NOMO-1 treated with DMSO at 0.1 percent for 48 hours (cell line): ENCODE measurements at regions not wholly inside any gene's neighbourhood (a gene's known extent, or its start where the extent isn't known, plus 50 kb on each side); places are given as distances from the start of the nearest gene placed in this dataset.

Source experiments
- DNase-seq: peaks from one replicate; lab custom pipeline; 2025; ENCODE audit not compliant: unreplicated experiment; lab: John Stamatoyannopoulos, UW

- no peak for DNase-seq
These were observed 58.6 kb downstream of the PHETA1 start for GRCh38 chr12:111310076-111310870.

- peak; percentile 12 for DNase-seq
These were observed 59.3 kb downstream of the PHETA1 start for GRCh38 chr12:111309584-111309983.

GRCh38 chr12:111308473-111308872 is 60.4 kb downstream of the PHETA1 start:
- no peak for DNase-seq

GRCh38 chr12:111304642-111305071 is 64.2 kb downstream of the PHETA1 start:
- no peak for DNase-seq

- no peak for DNase-seq
These were observed 65.4 kb downstream of the PHETA1 start for GRCh38 chr12:111303531-111303930.

GRCh38 chr12:111298582-111299436 is 70.1 kb downstream of the PHETA1 start:
- peak; percentile 40 for DNase-seq

- no peak for DNase-seq
These were observed 71.0 kb downstream of the PHETA1 start for GRCh38 chr12:111297703-111298426.

- DNase-seq, result no peak
These were observed 71.9 kb downstream of the PHETA1 start for GRCh38 chr12:111296906-111297463.

- DNase-seq, result no peak
These were observed 73.7 kb downstream of the PHETA1 start for GRCh38 chr12:111295176-111295575.

GRCh38 chr12:111293266-111294009 is 75.5 kb downstream of the PHETA1 start:
- DNase-seq, result no peak

- no peak for DNase-seq
These were observed 77.5 kb downstream of the PHETA1 start for GRCh38 chr12:111291357-111291756.

- no peak for DNase-seq
These were observed 80.1 kb downstream of the PHETA1 start for GRCh38 chr12:111288771-111289170.

GRCh38 chr12:111287125-111287900 is 81.6 kb downstream of the PHETA1 start:
- no peak for DNase-seq

GRCh38 chr12:111285200-111285599 is 83.7 kb downstream of the PHETA1 start:
- DNase-seq, result no peak

GRCh38 chr12:111284709-111285108 is 84.2 kb downstream of the PHETA1 start:
- DNase-seq, result no peak

GRCh38 chr12:111283966-111284365 is 84.9 kb downstream of the PHETA1 start:
- no peak for DNase-seq

GRCh38 chr12:111283521-111283920 is 85.4 kb downstream of the PHETA1 start:
- no peak for DNase-seq

GRCh38 chr12:111277570-111277969 is 91.3 kb downstream of the PHETA1 start:
- DNase-seq, result no peak

- no peak for DNase-seq
These were observed 92.7 kb downstream of the PHETA1 start for GRCh38 chr12:111276146-111276545.

GRCh38 chr12:111275308-111275707 is 93.6 kb downstream of the PHETA1 start:
- no peak for DNase-seq
